CD4-positive, alpha-beta T cell treated with Interleukin-4 for 1 hour (primary cell): ENCODE measurements at regions not wholly inside any gene's neighbourhood (a gene's known extent, or its start where the extent isn't known, plus 50 kb on each side); places are given as distances from the start of the nearest gene placed in this dataset.
"Not testable (repeated sequence)": the region's sequence is repeated elsewhere in the genome, so short reads cannot be mapped to it uniquely, and the experiment has no call there.

Experiments used
- DNase-seq, 2 donors: peaks; one replicate each; pipeline ENCODE4 v3.0.0-alpha.2; 2020 to 2022

DNA sequence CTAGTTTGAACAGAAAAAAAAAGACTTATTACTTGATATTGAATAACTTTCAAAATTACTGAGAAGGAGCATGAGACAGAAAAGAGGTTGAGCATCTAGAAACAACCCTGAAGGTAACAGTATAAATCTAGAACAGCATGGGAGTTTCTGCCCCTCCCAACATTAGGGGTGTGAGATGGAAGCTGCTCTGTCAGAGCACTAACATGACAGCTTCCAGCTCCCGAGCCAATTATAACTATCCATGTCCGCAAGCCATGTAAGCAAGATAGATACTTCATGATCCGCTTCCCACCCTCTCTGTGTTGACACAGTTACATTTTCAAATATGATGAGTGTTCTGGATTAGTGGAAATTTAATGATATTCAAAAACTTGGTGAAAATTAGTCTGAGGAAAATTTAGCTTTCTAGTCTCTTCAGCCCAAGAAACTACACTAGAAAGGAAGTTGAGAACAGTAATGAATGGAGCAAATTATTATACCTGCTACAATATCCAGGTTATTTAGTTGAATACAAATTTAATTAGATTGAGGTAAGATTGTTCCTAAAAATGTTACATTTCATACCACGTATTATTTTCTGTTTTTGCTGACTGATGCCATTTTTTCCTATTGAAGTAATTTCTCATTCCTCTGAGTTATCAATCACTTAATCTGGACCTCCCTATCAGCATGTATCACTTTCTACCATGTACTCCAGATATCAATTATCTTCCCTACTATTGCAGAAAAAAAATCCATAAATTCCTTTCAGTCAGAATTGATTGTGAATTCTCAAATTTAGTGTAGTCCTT lies 129.3 kb upstream of the SLIT2 start:
- DNase-seq, result no peak

DNA sequence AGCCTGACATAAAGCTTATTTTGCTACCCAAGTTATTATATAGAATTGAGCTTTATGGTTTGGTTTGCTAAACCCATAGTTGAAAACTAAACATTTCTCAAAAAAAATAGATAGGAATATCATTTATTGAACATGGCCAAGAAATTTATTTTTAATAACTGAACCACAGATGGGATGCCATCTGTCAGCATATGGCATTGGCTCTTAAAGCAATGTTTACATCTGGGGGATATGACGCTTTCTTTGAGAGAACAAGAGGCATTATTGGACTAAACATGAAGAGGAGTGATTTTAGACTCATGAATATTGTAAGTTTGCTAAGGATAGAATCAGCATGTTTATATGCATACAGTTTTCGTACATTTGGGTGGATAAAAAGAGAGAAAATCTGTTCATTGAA lies 132.6 kb upstream of the SLIT2 start:
- DNase-seq, result no peak

DNA sequence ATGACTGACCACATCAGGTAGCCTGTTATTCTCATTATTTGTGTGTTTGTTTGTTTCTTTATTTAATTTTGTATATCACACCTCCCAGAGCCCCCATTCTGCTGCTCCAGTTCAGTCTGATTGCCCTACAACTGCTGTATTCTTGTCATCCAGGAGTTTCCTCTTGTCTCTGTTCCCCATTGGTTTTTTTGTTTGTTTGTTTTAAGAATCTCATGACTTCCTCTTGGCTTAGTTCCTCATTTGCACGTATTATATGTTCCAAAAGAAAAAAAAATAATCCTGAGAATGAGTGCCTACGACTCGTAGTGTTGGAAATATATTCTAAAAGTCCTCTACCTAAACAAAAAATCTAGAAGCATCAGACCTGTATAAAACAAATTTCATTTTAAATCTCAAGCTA lies 142.3 kb upstream of the SLIT2 start:
- DNase-seq, result no peak

DNA sequence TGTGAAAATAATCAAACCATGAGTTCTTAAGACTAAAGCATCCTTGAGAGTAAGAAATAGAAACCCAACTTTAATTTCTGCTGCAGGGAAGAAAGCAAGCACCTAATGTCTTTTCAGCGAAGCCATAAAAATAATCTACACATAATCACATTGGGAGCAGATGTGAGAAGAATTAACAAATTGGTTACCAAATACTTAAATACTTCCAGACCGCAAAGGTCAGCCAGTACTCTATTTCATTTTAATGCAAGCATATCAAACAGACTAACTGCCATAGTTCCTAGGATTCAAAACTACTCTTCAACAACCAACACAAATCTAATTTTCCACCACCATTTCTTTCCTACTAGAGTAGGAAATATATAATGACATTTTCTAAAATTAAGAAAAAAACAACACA lies 144.8 kb upstream of the SLIT2 start:
- DNase-seq, result no peak

DNA sequence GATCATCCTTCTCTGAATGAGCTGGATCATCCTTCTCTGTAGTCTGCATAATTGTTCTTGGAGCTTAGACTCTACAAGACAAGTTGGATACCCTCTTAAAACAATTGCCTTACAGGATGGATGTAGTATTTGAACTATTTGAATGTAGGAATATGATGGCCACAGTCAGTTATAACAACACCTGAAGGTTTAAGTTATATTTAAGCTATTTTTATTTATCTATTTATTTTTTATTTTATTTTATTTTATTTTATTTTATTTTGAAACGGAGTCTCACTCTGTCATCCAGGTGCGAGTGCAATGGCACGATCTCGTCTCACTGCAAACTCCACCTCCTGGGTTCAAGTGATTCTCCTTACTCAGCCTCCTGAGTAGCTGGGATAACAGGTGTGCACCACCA lies 149.9 kb upstream of the SLIT2 start:
- no peak for DNase-seq

DNA sequence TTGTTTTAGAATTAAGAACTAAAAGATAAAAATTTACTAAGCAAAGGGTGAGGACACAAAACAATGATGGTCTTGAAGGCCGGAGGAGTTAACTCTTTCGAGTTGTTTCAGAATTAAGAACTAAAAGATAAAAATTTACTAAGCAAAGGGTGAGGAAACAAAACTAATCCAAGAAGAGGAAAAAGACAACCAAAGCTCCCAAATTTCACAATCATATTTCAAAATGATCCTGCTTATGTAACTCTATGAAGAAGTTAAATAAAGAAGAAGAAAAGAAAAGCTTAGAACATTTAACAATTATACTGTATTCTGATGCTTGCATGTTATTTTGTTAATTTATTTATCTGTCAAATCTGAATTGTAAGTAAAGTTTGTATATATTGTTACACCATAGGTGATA lies 154.8 kb upstream of the SLIT2 start:
- DNase-seq, result no peak

DNA sequence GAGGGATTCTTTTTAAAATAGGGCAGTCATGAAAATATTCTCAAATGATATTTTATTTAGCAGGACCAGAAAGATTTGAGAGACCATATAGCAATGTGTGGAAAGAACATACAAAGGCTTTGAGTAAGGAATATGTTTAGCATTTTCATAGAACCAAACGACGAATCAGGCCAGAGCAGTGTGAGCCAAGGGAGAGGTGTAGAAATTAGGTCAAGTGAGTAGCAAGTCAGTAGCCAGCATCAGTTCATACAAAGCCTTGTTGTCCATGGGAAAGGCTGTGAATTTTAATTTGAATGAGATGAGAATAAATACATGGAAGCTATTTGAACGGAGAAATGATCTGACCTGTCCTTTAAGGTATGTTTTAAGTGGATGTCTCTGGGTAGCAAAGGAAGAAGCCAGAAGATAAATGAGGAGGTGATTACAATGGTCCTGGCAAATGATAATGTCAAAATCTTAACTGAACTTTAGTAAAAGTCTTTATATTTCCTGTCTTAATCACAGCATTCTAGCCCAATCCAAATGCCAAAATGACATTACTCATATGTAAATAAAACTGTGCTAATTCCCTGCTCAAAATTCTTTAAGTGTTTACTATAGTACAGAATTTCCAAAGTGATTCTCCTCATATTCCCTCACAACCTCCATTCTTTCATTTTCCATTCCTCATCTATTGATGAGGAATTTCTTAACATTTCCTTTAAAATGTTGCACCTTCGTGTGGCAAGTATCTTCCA lies 155.7 kb upstream of the SLIT2 start:
- DNase-seq, result no peak

DNA sequence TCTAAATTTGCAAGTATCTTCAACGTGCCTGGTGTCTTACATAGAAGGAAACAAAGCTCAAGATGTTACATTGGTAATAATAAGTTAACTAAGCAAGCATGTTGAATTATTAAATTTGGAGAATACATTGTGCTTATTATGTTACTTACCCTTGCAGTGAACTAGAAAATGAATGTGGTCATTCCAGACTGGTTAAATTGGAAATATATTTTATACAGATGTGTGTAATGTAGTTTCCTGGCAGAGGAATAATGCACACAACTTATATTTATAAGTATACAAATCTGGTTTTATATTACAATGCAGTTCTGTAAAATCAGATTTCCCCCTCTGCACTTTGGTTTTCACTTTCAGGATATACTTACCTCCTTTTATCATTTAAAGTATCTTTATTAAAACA lies 159.9 kb upstream of the SLIT2 start:
- no peak for DNase-seq

DNA sequence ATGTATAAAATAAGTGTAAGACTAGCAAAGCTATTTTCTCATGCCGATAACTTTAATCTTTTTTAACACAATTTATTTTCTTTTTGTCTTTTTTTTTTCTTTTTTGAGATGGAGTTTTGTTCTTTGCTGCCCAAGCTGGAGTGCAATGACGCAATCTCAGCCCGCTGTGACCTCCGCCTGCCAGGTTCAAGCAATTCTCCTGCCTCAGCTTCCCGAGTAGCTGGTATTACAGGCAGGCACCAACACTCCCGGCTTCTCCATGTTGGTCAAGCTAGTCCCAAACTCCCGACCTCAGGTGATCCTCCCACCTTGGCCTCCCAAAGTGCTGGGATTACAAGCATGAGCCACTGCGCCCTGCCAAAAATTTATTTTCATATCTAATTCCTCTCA lies 164.2 kb upstream of the SLIT2 start:
- DNase-seq, result no peak

DNA sequence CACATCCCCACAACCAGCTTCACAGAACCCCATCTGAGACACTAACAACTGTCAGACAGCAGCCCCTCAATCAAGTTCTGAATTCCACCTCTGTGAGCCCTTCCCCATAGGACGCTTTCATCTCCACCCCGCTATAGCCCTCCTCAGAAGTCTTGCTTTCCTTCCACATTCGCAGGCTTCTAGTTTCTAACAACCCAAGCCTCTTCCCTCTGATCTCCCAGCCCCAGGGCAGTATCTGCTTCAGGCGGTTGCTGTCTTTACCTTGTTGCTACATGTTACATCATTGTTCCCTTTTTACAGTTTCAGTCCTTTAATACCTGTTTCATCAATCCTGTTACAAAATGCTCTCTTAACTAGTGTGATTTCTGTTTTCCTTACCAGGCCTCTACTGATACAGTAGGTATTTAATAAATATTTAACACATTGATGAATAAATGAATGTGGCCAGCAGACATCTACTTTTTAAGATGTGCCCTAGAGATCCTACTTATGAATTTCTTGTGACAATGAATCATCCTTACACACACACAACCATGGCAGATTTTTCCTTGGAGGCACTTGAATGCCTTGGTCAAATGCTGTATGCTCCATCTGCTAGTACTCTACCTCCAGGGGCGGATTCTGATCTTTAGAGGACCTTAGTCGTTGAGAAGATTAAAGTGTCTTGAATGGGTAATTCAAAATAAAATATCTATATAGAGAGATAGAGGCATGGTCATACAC lies 164.7 kb upstream of the SLIT2 start:
- no peak for DNase-seq

DNA sequence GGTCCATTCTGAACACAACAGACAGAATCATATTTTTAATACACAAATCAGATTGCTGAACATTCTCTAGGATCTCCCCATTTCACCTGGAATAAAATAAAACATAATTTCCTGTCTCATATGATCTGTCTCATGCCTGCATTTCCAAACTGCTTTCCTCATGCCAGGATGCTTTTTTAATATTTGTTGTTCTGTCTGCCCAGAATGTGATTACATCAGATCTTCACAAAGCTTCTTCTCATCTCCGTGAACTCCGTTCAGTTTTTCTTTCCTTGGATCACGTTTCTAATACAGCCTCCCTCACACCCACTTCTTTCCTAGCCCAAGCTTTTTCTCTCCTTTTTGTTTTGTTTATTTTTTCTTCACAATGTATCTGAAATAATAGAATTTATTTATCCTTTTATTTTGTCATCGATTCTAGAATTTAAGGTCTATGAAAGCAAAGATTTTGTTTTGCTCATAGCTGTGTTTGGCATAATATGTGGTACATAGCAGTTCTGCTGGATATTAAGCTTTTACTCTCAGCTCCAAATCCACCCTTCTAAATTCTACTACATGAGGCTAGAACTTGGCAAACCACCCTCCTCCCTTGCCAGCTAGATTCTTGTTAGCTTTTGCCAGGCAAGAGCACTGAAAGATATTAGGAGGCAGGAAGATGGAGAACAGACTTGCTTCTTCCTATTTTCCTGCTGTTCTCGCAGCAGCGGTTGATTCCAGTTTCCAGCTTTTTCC lies 165.5 kb upstream of the SLIT2 start:
- no peak for DNase-seq

DNA sequence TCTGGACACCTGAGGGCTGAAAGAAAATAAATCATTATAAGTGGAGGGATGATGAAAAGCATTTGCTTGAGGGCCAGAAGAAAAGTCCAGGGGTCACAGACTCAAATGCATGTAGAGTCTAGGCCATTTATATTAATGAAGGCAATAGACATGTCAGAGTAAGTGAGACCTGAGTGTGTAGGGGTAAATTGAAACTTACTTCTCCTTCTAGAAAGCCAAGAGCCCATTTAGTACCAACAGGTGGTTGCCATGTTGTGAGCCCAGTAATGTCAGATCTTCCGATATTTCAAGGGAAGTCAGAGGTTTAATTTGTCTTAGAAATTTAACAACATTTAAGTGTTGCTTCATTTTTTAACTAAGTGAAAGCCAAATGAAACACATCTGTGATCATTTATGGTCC lies 166.1 kb upstream of the SLIT2 start:
- no peak for DNase-seq

DNA sequence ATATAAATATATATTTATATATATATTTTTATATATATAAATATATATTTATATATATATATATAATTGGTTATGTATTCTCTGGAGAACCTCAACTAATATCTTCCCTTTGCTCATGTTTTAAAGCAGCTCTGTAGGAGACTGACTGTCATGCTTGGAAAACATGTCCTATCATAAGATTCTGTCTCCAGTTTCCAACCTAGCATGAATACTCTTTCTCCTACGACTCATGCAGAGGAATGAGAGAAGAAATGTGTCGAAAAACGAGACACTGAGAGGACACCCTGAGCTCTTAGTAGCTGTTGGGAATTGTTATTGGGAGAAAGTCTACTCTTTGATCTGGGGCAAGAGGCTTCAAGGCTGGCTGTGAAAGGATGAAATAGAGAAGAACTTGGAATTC lies 166.5 kb upstream of the SLIT2 start:
- no peak for DNase-seq

DNA sequence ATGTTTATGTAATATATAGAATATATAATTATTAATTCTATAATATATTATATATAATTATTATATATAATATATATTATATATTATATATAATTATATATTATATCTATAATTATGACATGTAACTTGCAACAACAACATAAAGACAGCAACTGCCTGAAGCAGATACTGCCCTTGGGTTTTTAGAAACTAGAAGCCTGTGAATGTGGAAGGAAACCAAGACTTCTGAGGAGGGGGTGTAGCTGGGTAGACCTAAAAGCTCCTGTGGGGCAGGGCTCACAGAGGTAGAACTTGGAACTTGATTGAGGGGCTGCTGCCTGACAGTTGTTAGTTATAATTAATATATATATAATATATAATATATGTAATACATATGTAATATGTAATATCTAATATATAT lies 167.2 kb upstream of the SLIT2 start:
- no peak for DNase-seq

DNA sequence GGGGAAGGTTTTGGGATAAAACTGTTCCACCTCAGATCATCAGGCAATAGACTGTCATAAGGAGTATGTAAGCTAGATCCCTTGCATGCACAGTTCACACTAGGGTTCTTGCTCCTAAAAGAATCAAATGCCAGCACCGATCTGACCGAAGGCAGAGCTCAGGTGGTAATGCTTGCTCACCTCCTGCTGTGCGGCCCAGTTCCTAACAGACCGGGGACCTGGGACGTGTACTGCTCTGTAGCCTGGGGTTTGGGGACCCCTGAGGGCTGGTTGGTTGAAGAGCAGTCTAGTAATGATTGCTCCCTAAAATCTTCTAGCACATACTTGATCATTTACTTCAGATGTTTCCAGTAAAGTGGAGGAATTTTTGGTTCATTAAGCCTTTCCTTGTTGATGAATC lies 173.1 kb upstream of the SLIT2 start:
- DNase-seq, result no peak

DNA sequence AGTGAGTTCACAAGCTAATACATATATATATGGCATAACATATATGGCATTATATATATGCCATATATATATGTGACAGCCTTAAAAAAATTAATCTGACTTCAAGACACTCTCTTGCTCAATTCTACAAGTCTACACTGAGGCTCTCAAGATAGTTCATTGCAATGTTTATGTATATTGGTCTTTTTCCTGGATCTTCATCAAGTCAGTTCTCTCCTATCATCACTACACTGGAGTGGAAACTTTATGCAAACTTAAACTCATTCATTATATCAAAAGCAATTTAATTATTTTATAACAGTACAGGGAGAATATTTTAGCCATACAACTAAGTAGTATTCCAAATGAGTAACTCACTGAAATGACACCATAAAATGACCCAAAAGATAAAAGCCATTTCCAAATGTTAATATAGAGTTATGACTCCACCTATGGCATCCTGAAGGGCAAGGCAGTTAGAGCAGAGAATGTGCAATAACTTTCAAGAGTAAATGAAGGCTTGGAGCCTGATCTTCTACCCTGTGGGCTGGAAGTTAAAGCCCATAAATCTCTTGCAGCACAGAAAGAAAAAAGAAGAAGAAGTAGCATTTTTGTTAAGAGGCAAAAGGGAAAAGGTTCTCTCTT lies 176.3 kb upstream of the SLIT2 start:
- DNase-seq, result no peak

DNA sequence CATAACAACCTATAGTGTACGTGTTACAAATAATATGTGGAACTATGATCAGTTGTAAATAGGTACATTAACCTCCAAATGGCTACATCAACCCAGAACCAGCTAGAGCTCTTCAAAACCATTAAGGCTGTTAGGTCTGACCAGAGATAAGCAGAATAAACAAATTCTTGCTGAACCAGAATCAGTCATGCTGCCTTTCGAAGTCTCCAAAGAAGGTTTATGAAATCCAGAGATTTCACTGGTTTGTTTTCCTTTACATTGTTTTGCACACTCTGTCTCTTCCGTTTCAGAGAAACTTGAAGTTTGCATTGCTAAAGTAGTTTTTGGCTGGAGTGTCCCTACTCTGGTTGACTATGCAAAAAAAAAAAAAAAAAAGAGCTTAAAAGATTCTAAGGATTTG lies 177.3 kb upstream of the SLIT2 start:
- DNase-seq, result no peak

DNA sequence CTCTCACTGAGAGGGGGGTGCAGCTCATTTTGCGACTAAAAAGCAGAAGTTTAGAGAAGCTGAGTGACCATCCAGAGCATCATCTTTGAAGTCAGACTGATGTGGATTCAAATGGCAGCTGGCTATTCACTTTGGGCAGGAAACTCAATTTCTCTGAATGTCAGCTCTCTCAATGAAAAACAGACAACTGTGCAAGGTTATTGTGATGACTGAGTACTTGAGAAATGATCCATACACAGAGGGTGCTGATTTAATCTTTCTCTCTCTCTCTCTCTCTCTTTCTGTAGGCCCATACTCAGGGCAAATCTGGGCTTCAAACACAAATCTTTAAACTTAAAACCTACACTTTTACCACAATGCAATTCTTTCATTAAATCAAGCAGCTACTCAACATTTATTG lies 185.8 kb upstream of the SLIT2 start:
- DNase-seq, result no peak

DNA sequence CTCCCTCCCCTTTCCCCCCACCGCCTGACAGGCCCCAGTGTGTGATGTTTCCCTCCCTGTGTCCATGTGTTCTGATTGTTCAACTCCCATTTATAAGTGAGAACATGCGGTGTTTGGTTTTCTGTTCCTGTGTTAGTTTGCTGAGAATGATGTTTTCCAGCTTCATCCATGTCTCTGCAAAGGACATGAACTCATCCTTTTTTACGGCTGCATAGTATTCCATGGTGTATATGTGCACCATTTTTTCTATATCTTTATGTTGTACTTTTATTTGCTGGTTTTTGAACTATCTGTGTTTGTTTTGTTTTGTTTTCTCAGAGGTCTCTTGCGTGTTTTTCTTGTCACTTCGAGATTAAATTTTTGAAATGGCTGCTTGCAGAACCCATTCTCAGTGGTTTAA lies 188.8 kb upstream of the SLIT2 start:
- DNase-seq, result not testable (repeated sequence)

DNA sequence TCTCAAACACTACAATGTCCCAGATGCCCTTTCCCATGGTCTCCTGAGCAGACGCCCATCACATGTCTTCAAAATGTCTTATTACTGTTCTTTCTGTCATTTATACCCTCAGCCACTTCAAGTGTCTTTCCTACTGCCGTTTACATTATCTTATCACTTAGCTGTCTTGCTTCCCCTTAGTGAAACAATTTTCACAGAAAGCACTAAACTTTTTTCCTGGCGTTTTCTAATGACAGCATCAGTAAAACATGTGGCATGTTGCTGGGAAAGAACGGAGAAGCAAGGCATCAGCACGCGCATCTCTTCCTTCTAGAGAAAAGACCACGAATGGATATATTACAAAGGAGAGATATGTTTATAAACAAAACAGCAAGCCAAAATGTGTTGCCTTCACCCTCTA lies 189.7 kb upstream of the SLIT2 start:
- no peak for DNase-seq

DNA sequence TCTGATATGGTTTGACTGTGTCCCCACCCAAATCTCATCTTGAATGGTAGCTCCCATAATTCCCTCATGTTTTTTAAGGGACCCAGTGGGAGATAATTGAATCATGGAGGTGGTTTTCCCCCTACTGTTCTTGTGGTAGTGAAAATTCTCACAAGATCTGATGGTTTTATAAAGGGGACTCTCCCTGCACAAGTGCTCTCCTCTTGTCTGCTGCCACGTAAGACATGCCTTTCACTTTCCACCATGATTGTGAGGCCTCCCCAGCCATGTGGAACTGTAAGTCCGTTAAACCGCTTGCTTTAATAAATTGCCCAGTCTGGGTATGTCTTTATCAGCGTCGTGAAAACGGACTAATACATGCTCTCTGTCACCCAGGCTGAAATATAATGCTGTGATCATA lies 200.9 kb upstream of the SLIT2 start:
- no peak for DNase-seq

DNA sequence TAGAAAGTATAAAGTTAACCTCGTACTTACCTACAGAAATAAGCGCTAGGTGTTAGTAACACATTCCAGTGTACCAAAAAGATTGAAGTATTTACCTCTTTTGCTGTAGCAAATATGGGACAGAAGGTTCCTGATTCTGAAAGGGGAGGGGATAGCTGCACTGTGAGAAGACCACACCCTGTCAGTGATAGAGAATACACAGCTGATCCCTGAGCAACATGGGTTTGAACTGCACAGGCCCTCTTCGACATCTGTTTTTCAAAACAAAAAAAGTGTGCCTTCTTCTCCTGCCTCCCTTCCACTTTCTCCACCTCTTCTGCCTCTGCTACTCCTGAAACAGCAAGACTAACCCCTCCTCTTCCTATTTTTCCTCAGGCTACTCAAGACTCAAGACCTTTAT lies 201.8 kb upstream of the SLIT2 start:
- DNase-seq, result no peak
